ENCODE measurements at regions not wholly inside any gene's neighbourhood (a gene's known extent, or its start where the extent isn't known, plus 50 kb on each side); places are given as distances from the start of the nearest gene placed in this dataset.

- H3K27me3 ChIP-seq (ENCODE audit: control insufficient read depth, insufficient read depth, low read length), result no peaks in the 10 kb centered on the region
- no peak for DNase-seq (ENCODE audit: low read depth)
- H3K36me3 ChIP-seq (ENCODE audit: control insufficient read depth, insufficient read depth, low read length), result no peaks in the 10 kb centered on the region
- TF ChIP-seq CTCF (IDR thresholded peaks at IDR 0.05; ENCODE audit: insufficient read depth, low read length, poor library complexity, severe bottlenecking), result no peak
- no peak overlapping the region for H3K4me3 ChIP-seq (ENCODE audit: low read depth, low read length)
These were observed 492.5 kb downstream of the MAT2B start for GRCh38 chr5:163997965-163998364.

- DNase-seq (ENCODE audit: low read depth), result no peak
- Histone ChIP-seq H3K36me3 (ENCODE audit: control insufficient read depth, insufficient read depth, low read length) (no peaks in the 10 kb centered on the region), H3K4me3 (ENCODE audit: low read depth, low read length) (no peak overlapping the region), H3K27me3 (ENCODE audit: control insufficient read depth, insufficient read depth, low read length) (no peaks in the 10 kb centered on the region)
- TF ChIP-seq CTCF (IDR thresholded peaks at IDR 0.05; ENCODE audit: insufficient read depth, low read length, poor library complexity, severe bottlenecking), result no peak
These were observed 494.8 kb downstream of the MAT2B start for GRCh38 chr5:164000241-164000640.

GRCh38 chr5:164000819-164001218 is 495.4 kb downstream of the MAT2B start:
- Histone ChIP-seq H3K4me3 (ENCODE audit: low read depth, low read length) (no peak overlapping the region), H3K36me3 (ENCODE audit: control insufficient read depth, insufficient read depth, low read length) (no peaks in the 10 kb centered on the region), H3K27me3 (ENCODE audit: control insufficient read depth, insufficient read depth, low read length) (no peaks in the 10 kb centered on the region)
- no peak for TF ChIP-seq CTCF (IDR thresholded peaks at IDR 0.05; ENCODE audit: insufficient read depth, low read length, poor library complexity, severe bottlenecking)
- no peak for DNase-seq (ENCODE audit: low read depth)

- DNase-seq (ENCODE audit: low read depth), result no peak
- TF ChIP-seq CTCF (IDR thresholded peaks at IDR 0.05; ENCODE audit: insufficient read depth, low read length, poor library complexity, severe bottlenecking), result no peak
- Histone ChIP-seq H3K27me3 (ENCODE audit: control insufficient read depth, insufficient read depth, low read length) (no peaks in the 10 kb centered on the region), H3K4me3 (ENCODE audit: low read depth, low read length) (no peak overlapping the region), H3K36me3 (ENCODE audit: control insufficient read depth, insufficient read depth, low read length) (no peaks in the 10 kb centered on the region)
These were observed 496.8 kb downstream of the MAT2B start for GRCh38 chr5:164002214-164002613.

- Histone ChIP-seq H3K36me3 (ENCODE audit: control insufficient read depth, insufficient read depth, low read length) (no peaks in the 10 kb centered on the region), H3K27me3 (ENCODE audit: control insufficient read depth, insufficient read depth, low read length) (no peaks in the 10 kb centered on the region), H3K4me3 (ENCODE audit: low read depth, low read length) (no peak overlapping the region)
- TF ChIP-seq CTCF (IDR thresholded peaks at IDR 0.05; ENCODE audit: insufficient read depth, low read length, poor library complexity, severe bottlenecking), result no peak
- DNase-seq (ENCODE audit: low read depth), result peak; percentile 35
These were observed 497.2 kb downstream of the MAT2B start for GRCh38 chr5:164002628-164003027.

- Histone ChIP-seq H3K36me3 (ENCODE audit: control insufficient read depth, insufficient read depth, low read length) (no peaks in the 10 kb centered on the region), H3K27me3 (ENCODE audit: control insufficient read depth, insufficient read depth, low read length) (no peaks in the 10 kb centered on the region), H3K4me3 (ENCODE audit: low read depth, low read length) (no peak overlapping the region)
- TF ChIP-seq CTCF (IDR thresholded peaks at IDR 0.05; ENCODE audit: insufficient read depth, low read length, poor library complexity, severe bottlenecking), result no peak
- no peak for DNase-seq (ENCODE audit: low read depth)
These were observed 499.7 kb downstream of the MAT2B start for GRCh38 chr5:164005071-164005470.

Data from kidney epithelial cell (primary cell).